Right lobe of liver (tissue), 4 donors: ENCODE measurements at regions not wholly inside any gene's neighbourhood (a gene's known extent, or its start where the extent isn't known, plus 50 kb on each side); places are given as distances from the start of the nearest gene placed in this dataset.

ENCODE experiments used
- CTCF ChIP-seq, 4 donors: fragments of 200-600 bp in 3 of 4; fragments of 450-650 bp in 1 of 4; IDR thresholded peaks; one replicate each; pipeline versions ENCODE4 v1.5.1 to v1.8.0; 2016 to 2022; ENCODE audit warnings: antibody characterized with exemption in 4 of 4, mild to moderate bottlenecking in 2 of 4
- POLR2A ChIP-seq: fragments of 450-650 bp; IDR thresholded peaks from one replicate; pipeline ENCODE4 v1.6.1; 2017; ENCODE audit warnings: antibody characterized with exemption, mild to moderate bottlenecking
- donor health status: DM: no; HTN: no; CAD: no.
- donor health status: DM: no; HTN: no; CAD: no.
- donor health status: DM: no; HTN: yes; CAD: no.

- TF ChIP-seq CTCF (IDR thresholded peaks at IDR 0.05): no peak
- no peak for TF ChIP-seq POLR2A
Measured at GRCh38 chr6:43873806-43874714, 104.0 kb downstream of the VEGFA start.
